ENCODE measurements at regions not wholly inside any gene's neighbourhood (a gene's known extent, or its start where the extent isn't known, plus 50 kb on each side); places are given as distances from the start of the nearest gene placed in this dataset.

- no peak overlapping the region for H3K27ac ChIP-seq
- TF ChIP-seq CTCF (IDR thresholded peaks at IDR 0.05) (no peak), ZFX (IDR thresholded peaks at IDR 0.05; ENCODE audit: borderline replicate concordance) (no peak)
Measured at GRCh38 chr5:99099691-99100090, 170.9 kb upstream of the CHD1 start.

- no peak for TF ChIP-seq ZFX (IDR thresholded peaks at IDR 0.05; ENCODE audit: borderline replicate concordance)
- TF ChIP-seq CTCF (IDR thresholded peaks at IDR 0.05) = no peak
- no peak overlapping the region for H3K27ac ChIP-seq
Measured at GRCh38 chr5:99089822-99090549, 161.2 kb upstream of the CHD1 start.

GRCh38 chr5:99088309-99088708, 159.5 kb upstream of the CHD1 start:
- H3K27ac ChIP-seq = no peak overlapping the region
- TF ChIP-seq ZFX (IDR thresholded peaks at IDR 0.05; ENCODE audit: borderline replicate concordance) = no peak
- no peak for TF ChIP-seq CTCF (IDR thresholded peaks at IDR 0.05)

GRCh38 chr5:99083197-99083596, 154.4 kb upstream of the CHD1 start:
- no peak overlapping the region for H3K27ac ChIP-seq
- TF ChIP-seq CTCF (IDR thresholded peaks at IDR 0.05) = no peak
- no peak for TF ChIP-seq ZFX (IDR thresholded peaks at IDR 0.05; ENCODE audit: borderline replicate concordance)

GRCh38 chr5:99081711-99082110, 152.9 kb upstream of the CHD1 start:
- H3K27ac ChIP-seq = no peak overlapping the region
- no peak for TF ChIP-seq CTCF (IDR thresholded peaks at IDR 0.05)
- TF ChIP-seq ZFX (IDR thresholded peaks at IDR 0.05; ENCODE audit: borderline replicate concordance) = no peak

- H3K27ac ChIP-seq = no peak overlapping the region
- TF ChIP-seq CTCF (IDR thresholded peaks at IDR 0.05) (no peak), ZFX (IDR thresholded peaks at IDR 0.05; ENCODE audit: borderline replicate concordance) (no peak)
Measured at GRCh38 chr5:99076723-99077640, 148.2 kb upstream of the CHD1 start.

GRCh38 chr5:99072846-99073245, 144.0 kb upstream of the CHD1 start:
- no peak for TF ChIP-seq CTCF (IDR thresholded peaks at IDR 0.05)
- H3K27ac ChIP-seq = no peak overlapping the region
